ENCODE measurements at regions not wholly inside any gene's neighbourhood (a gene's known extent, or its start where the extent isn't known, plus 50 kb on each side); places are given as distances from the start of the nearest gene placed in this dataset.
"Not testable (repeated sequence)": the region's sequence is repeated elsewhere in the genome, so short reads cannot be mapped to it uniquely, and the experiment has no call there.

- no peak for DNase-seq (ENCODE audit: low read depth in 2 of 2)
Observed at GRCh38 chr6:44739181-44739580, 351.7 kb downstream of the CDC5L start.

- DNase-seq (ENCODE audit: low read depth in 2 of 2) = no peak
Observed at GRCh38 chr6:44740566-44741120, 353.1 kb downstream of the CDC5L start.

- no peak for DNase-seq (ENCODE audit: low read depth in 2 of 2)
Observed at GRCh38 chr6:44742201-44742600, 354.7 kb downstream of the CDC5L start.

- DNase-seq (ENCODE audit: low read depth in 2 of 2) = no peak
Observed at GRCh38 chr6:44742828-44743372, 355.4 kb downstream of the CDC5L start.

GRCh38 chr6:44760116-44760515, 372.6 kb downstream of the CDC5L start:
- DNase-seq (ENCODE audit: low read depth in 2 of 2) = not testable (repeated sequence)

GRCh38 chr6:44761046-44761445, 373.5 kb downstream of the CDC5L start:
- no peak for DNase-seq (ENCODE audit: low read depth in 2 of 2)

- no peak for DNase-seq (ENCODE audit: low read depth in 2 of 2)
Observed at GRCh38 chr6:44762496-44762895, 375.0 kb downstream of the CDC5L start.

- DNase-seq (ENCODE audit: low read depth in 2 of 2) = no peak
Observed at GRCh38 chr6:44771647-44772415, 384.3 kb downstream of the CDC5L start.

- DNase-seq (ENCODE audit: low read depth in 2 of 2) = no peak
Observed at GRCh38 chr6:44772838-44773237, 385.3 kb downstream of the CDC5L start.

GRCh38 chr6:44775121-44775520, 387.6 kb downstream of the CDC5L start:
- DNase-seq (ENCODE audit: low read depth in 2 of 2) = no peak

- no peak for DNase-seq (ENCODE audit: low read depth in 2 of 2)
Observed at GRCh38 chr6:44776344-44776743, 388.8 kb downstream of the CDC5L start.

GRCh38 chr6:44778513-44778912, 391.0 kb downstream of the CDC5L start:
- no peak for DNase-seq (ENCODE audit: low read depth in 2 of 2)

Measured in activated CD8-positive, alpha-beta memory T cell treated with anti-CD3 and anti-CD28 coated beads for 4 hours (primary cell).